Ishikawa (cell line): ENCODE measurements at regions not wholly inside any gene's neighbourhood (a gene's known extent, or its start where the extent isn't known, plus 50 kb on each side); places are given as distances from the start of the nearest gene placed in this dataset.

Source experiments
- CREB1 ChIP-seq: IDR thresholded peaks from 2 replicates; pipeline ENCODE4 v1.6.1; 2012; ENCODE audit warnings: low read depth
- EGR1 ChIP-seq: IDR thresholded peaks from 2 replicates; pipeline ENCODE4 v1.6.1; 2012
- EP300 ChIP-seq: IDR thresholded peaks from 2 replicates; pipeline ENCODE4 v1.6.1; 2012; ENCODE audit warnings: borderline replicate concordance
- FOXM1 ChIP-seq: IDR thresholded peaks from 2 replicates; pipeline ENCODE4 v1.6.1; 2012; ENCODE audit warnings: low read depth, borderline replicate concordance
- NFIC ChIP-seq: IDR thresholded peaks from 2 replicates; pipeline ENCODE4 v1.6.1; 2012
- TAF1 ChIP-seq: IDR thresholded peaks from 2 replicates; pipeline ENCODE4 v1.6.1; 2012; ENCODE audit warnings: low read depth, mild to moderate bottlenecking
- TEAD4 ChIP-seq: IDR thresholded peaks from 2 replicates; pipeline ENCODE4 v1.6.1; 2012
- USF1 ChIP-seq: IDR thresholded peaks from 2 replicates; pipeline ENCODE4 v1.6.1; 2012
- TF ChIP-seq, protein P1 (sequence below): IDR thresholded peaks from 2 replicates; pipeline ENCODE4 v1.6.1; 2012

DNA sequence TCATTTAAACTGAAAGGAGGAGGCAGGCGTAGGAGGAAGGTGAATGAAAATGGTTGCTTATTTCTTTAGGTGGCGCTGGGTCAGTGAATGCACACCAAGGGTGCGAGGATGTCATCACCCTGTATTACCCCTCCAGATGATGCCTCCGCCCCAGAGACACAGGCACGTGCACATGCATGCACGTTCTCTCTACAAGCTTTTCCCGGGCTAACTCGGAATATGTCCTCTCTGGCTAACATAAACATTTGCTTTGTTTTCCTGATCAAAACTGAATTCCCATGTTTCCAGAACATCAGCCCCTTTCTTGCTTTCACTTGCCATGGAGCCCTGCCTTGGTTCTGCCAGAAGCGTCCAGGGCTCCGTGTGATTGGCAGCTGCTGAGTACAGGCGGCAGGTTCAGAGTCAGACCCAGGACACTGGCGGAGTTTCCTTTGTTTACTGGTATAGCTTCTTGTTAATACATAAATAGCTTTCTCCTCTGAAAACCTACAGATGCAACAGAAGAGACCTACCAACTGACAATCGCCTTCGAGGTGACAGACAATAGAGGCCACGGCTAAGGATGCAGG is 131.2 kb upstream of the RPS6KA2 start:
- no peak for TF ChIP-seq USF1
- TF ChIP-seq TAF1, result no peak
- no peak for TF ChIP-seq FOXM1
- TF ChIP-seq TEAD4, result no peak
- TF ChIP-seq EGR1, result no peak
- TF ChIP-seq, protein P1, sequence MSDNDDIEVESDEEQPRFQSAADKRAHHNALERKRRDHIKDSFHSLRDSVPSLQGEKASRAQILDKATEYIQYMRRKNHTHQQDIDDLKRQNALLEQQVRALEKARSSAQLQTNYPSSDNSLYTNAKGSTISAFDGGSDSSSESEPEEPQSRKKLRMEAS, result no peak
- no peak for TF ChIP-seq CREB1
- TF ChIP-seq NFIC, result no peak
- TF ChIP-seq EP300, result no peak
